ENCODE measurements at regions not wholly inside any gene's neighbourhood (a gene's known extent, or its start where the extent isn't known, plus 50 kb on each side); places are given as distances from the start of the nearest gene placed in this dataset.

GRCh38 chr7:9681284-9681683 lies 1247.9 kb downstream of the NXPH1 start:
- CTCF ChIA-PET = no interaction called here

GRCh38 chr7:9691286-9691685 lies 1257.9 kb downstream of the NXPH1 start:
- H3K36me3 ChIP-seq (ENCODE audit: insufficient read depth, low read length) = no peaks in the 10 kb centered on the region
- Mint-ChIP-seq H3K9me3 (peaks cover 16% of the 10 kb centered on the region), H3K27ac (no peak overlapping the region), H3K27me3 (no peaks in the 10 kb centered on the region), H3K36me3 (ENCODE audit: low read depth) (no peaks in the 10 kb centered on the region), H3K4me1 (ENCODE audit: low read depth) (no peaks in the 10 kb centered on the region), H3K4me3 (no peak overlapping the region)
- H3K4me1 ChIP-seq (ENCODE audit: insufficient read depth, low read length) = no peaks in the 10 kb centered on the region
- DNase-seq = no peak
- POLR2A ChIA-PET = no interaction called here
- CTCF ChIA-PET = no interaction called here
- no peak for ATAC-seq (ENCODE audit: poor library complexity)
- H3K4me3 ChIP-seq (ENCODE audit: low read length) = no peak overlapping the region
- intact Hi-C loops (cut with DNase I, micrococcal nuclease) = no loop called here
- TF ChIP-seq CTCF (IDR thresholded peaks at IDR 0.05) = no peak
- peaks cover 3 to 13% of the 10 kb centered on the region in 2 experiments for H3K9me3 ChIP-seq (ENCODE audit: control insufficient read depth in 1 of 2, insufficient read depth in 1 of 2, low read length in 2 of 2)
- no peak overlapping the region for H3K27ac ChIP-seq (ENCODE audit: low read depth in 1 of 2, low read length in 2 of 2)
- H3K27me3 ChIP-seq (ENCODE audit: control insufficient read depth in 1 of 2, insufficient read depth in 2 of 2, low read length in 2 of 2) = no peaks in the 10 kb centered on the region

More at GRCh38 chr7:9681284-9681683, 1247.9 kb downstream of the NXPH1 start:
- TF ChIP-seq CTCF (IDR thresholded peaks at IDR 0.05) = no peak
- Mint-ChIP-seq H3K4me1 (ENCODE audit: low read depth) (no peaks in the 10 kb centered on the region), H3K27me3 (no peaks in the 10 kb centered on the region), H3K9me3 (peaks cover 2% of the 10 kb centered on the region), H3K4me3 (no peak overlapping the region), H3K36me3 (ENCODE audit: low read depth) (no peaks in the 10 kb centered on the region), H3K27ac (no peak overlapping the region)
- Histone ChIP-seq H3K27me3 (ENCODE audit: control insufficient read depth in 1 of 2, insufficient read depth in 2 of 2, low read length in 2 of 2) (no peaks in the 10 kb centered on the region), H3K36me3 (ENCODE audit: insufficient read depth, low read length) (no peaks in the 10 kb centered on the region), H3K4me3 (ENCODE audit: low read length) (no peak overlapping the region), H3K9me3 (ENCODE audit: control insufficient read depth in 1 of 2, insufficient read depth in 1 of 2, low read length in 2 of 2) (no peaks in the 10 kb centered on the region), H3K27ac (ENCODE audit: low read depth in 1 of 2, low read length in 2 of 2) (no peak overlapping the region), H3K4me1 (ENCODE audit: insufficient read depth, low read length) (no peaks in the 10 kb centered on the region)
- no peak for DNase-seq
- POLR2A ChIA-PET = no interaction called here
- intact Hi-C loops (cut with DNase I, micrococcal nuclease) = no loop called here
- no peak for ATAC-seq (ENCODE audit: poor library complexity)

GRCh38 chr7:9698375-9698774 lies 1265.0 kb downstream of the NXPH1 start:
- intact Hi-C loops (cut with DNase I, micrococcal nuclease) = no loop called here
- Histone ChIP-seq H3K27ac (ENCODE audit: low read depth in 1 of 2, low read length in 2 of 2) (no peak overlapping the region), H3K4me1 (ENCODE audit: insufficient read depth, low read length) (no peaks in the 10 kb centered on the region), H3K36me3 (ENCODE audit: insufficient read depth, low read length) (no peaks in the 10 kb centered on the region), H3K9me3 (ENCODE audit: control insufficient read depth in 1 of 2, insufficient read depth in 1 of 2, low read length in 2 of 2) (peaks cover 0 to 4% of the 10 kb centered on the region in 2 experiments), H3K4me3 (ENCODE audit: low read length) (no peak overlapping the region), H3K27me3 (ENCODE audit: control insufficient read depth in 1 of 2, insufficient read depth in 2 of 2, low read length in 2 of 2) (no peaks in the 10 kb centered on the region)
- peaks cover 16% of the 10 kb centered on the region for H3K9me3 Mint-ChIP-seq
- no peak for DNase-seq
- no peak for ATAC-seq (ENCODE audit: poor library complexity)
- H3K27ac Mint-ChIP-seq = no peak overlapping the region
- H3K4me1 Mint-ChIP-seq (ENCODE audit: low read depth) = no peaks in the 10 kb centered on the region
- ChIA-PET CTCF (no interaction called here), POLR2A (no interaction called here)
- no peaks in the 10 kb centered on the region for H3K36me3 Mint-ChIP-seq (ENCODE audit: low read depth)
- H3K4me3 Mint-ChIP-seq = no peak overlapping the region
- H3K27me3 Mint-ChIP-seq = no peaks in the 10 kb centered on the region
- no peak for TF ChIP-seq CTCF (IDR thresholded peaks at IDR 0.05)
